Transverse colon (tissue), 4 donors: ENCODE measurements at regions not wholly inside any gene's neighbourhood (a gene's known extent, or its start where the extent isn't known, plus 50 kb on each side); places are given as distances from the start of the nearest gene placed in this dataset.

Experiments used
- DNase-seq: peaks from one replicate; pipeline ENCODE4 v3.0.0-alpha.2; 2019
- H3K27ac ChIP-seq, 4 donors: fragments of 200-600 bp; sonication (generic); 2 replicates each; pipeline ENCODE4 v1.5.1; 2016 to 2018; ENCODE audit warnings: inconsistent platforms in 4 of 4
- H3K27me3 ChIP-seq: fragments of 200-600 bp; sonication (generic); 2 replicates; pipeline ENCODE4 v1.5.1; 2017; ENCODE audit warnings: inconsistent platforms
- H3K36me3 ChIP-seq, 4 donors: fragments of 200-600 bp; sonication (generic); 2 replicates each; pipeline ENCODE4 v1.5.1; 2017 to 2019; ENCODE audit warnings: inconsistent platforms in 4 of 4
- H3K4me1 ChIP-seq, 4 donors: fragments of 200-600 bp; sonication (generic); 2 replicates each; pipeline ENCODE4 v1.5.1; 2017 to 2020; ENCODE audit warnings: inconsistent platforms in 4 of 4
- H3K4me3 ChIP-seq, 4 donors: fragments of 200-600 bp; sonication (generic); 1 replicate in 1 of 4; 2 replicates in 3 of 4; pipeline versions ENCODE4 v1.5.1 to v1.6.1; 2017 to 2019; ENCODE audit warnings: inconsistent platforms in 4 of 4
- H3K9me3 ChIP-seq, 2 donors: fragments of 200-600 bp; sonication (generic); 2 replicates each; pipeline ENCODE4 v1.5.1; 2017 to 2019; ENCODE audit warnings: inconsistent platforms in 2 of 2
- CTCF ChIP-seq, 5 experiments: fragments of 200-600 bp in 3 of 5; fragments of 450-650 bp in 2 of 5; sonication (generic) in 3 of 5; IDR thresholded peaks; 1 replicate in 2 of 5; 2 replicates in 3 of 5; pipeline ENCODE4 v1.5.1; 2016 to 2017; ENCODE audit warnings: antibody characterized with exemption in 5 of 5, inconsistent platforms in 3 of 5, mild to moderate bottlenecking in 2 of 5, moderate library complexity in 1 of 5
- EP300 ChIP-seq: sonication (generic); formaldehyde crosslinking; IDR thresholded peaks from one replicate; pipeline ENCODE4 v1.6.1; 2017; ENCODE audit warnings: antibody characterized with exemption, low read depth
- POLR2A ChIP-seq: fragments of 450-650 bp; IDR thresholded peaks from one replicate; pipeline ENCODE4 v1.6.1; 2016; ENCODE audit warnings: antibody characterized with exemption, mild to moderate bottlenecking, moderate library complexity
- POLR2AphosphoS5 ChIP-seq, 3 donors: sonication (generic); formaldehyde crosslinking; IDR thresholded peaks; one replicate each; pipeline ENCODE4 v1.6.1; 2016; ENCODE audit warnings: antibody characterized with exemption in 3 of 3
- WGBS, 2 donors: methylation state at CpG; one replicate each; pipeline ENCODE4 v1.1.5; 2018; ENCODE audit warnings: low coverage in 1 of 2; 5-methylcytosine and 5-hydroxymethylcytosine counted together
- in situ Hi-C, 4 donors: fragments of 200-750 bp; cut with MboI; loops; one replicate each; pipeline versions ENCODE4 v1.15.0 to v1.15.1; 2017; ENCODE audit warnings: low sequenced_read_pairs in 3 of 4, low pct_ligation_motif_present in 1 of 4, low pct_unique_long_range_greater_than_20kb in 1 of 4
- intact Hi-C: fragments of 100-400 bp; cut with DNase I; formaldehyde crosslinking; loops from one replicate; pipeline ENCODE4 v1.15.1; 2023; ENCODE audit warnings: low total_unique reads

GRCh38 chr14:98240376-98240775 is 1031.6 kb downstream of the BCL11B start:
- H3K27me3 ChIP-seq: no peaks in the 10 kb centered on the region
- 76% methylated on average over 4 of the region's 4 CpGs; no CpG with 5 or more reads in 1 of the 2 donors for WGBS, 2 donors
- TF ChIP-seq POLR2AphosphoS5 (IDR thresholded peaks at IDR 0.05): no peak
- no peak for TF ChIP-seq EP300
- no peak for TF ChIP-seq CTCF (IDR thresholded peaks at IDR 0.05)
- TF ChIP-seq POLR2A: no peak
- H3K36me3 ChIP-seq: no peaks in the 10 kb centered on the region
- H3K27ac ChIP-seq: no peak overlapping the region
- no peak overlapping the region for H3K4me3 ChIP-seq
- peaks cover 0 to 11% (median 9%) of the 10 kb centered on the region in 4 donors for H3K4me1 ChIP-seq
- intact Hi-C loops: no loop called here
- in situ Hi-C loops: no loop called here
- DNase-seq: no peak
- H3K9me3 ChIP-seq: no peaks in the 10 kb centered on the region

- Histone ChIP-seq H3K27ac (no peak overlapping the region), H3K4me1 (peaks cover 0 to 14% (median 10%) of the 10 kb centered on the region in 4 donors), H3K4me3 (no peak overlapping the region), H3K9me3 (no peaks in the 10 kb centered on the region), H3K27me3 (no peaks in the 10 kb centered on the region), H3K36me3 (no peaks in the 10 kb centered on the region)
- TF ChIP-seq POLR2A (no peak), POLR2AphosphoS5 (IDR thresholded peaks at IDR 0.05) (no peak), EP300 (no peak), CTCF (IDR thresholded peaks at IDR 0.05) (no peak)
- intact Hi-C loops (no loop called here), in situ Hi-C loops (no loop called here)
- 45 to 64% methylated on average over 3 to 6 of the region's 6 CpGs for WGBS, 2 donors
- DNase-seq: no peak
Observed at GRCh38 chr14:98242903-98243302, 1029.1 kb downstream of the BCL11B start.

GRCh38 chr14:98243332-98243731 is 1028.7 kb downstream of the BCL11B start:
- H3K4me3 ChIP-seq: no peak overlapping the region
- TF ChIP-seq CTCF (IDR thresholded peaks at IDR 0.05) (no peak), POLR2AphosphoS5 (IDR thresholded peaks at IDR 0.05) (no peak), EP300 (no peak), POLR2A (no peak)
- H3K4me1 ChIP-seq: peaks cover 0 to 14% (median 10%) of the 10 kb centered on the region in 4 donors
- WGBS, 2 donors: 64 to 76% methylated on average over 2 to 4 of the region's 4 CpGs
- in situ Hi-C loops: no loop called here
- H3K27me3 ChIP-seq: no peaks in the 10 kb centered on the region
- no peak overlapping the region for H3K27ac ChIP-seq
- intact Hi-C loops: no loop called here
- DNase-seq: no peak
- no peaks in the 10 kb centered on the region for H3K9me3 ChIP-seq
- H3K36me3 ChIP-seq: no peaks in the 10 kb centered on the region

GRCh38 chr14:98244162-98244948 is 1027.6 kb downstream of the BCL11B start:
- no peak for TF ChIP-seq EP300
- TF ChIP-seq CTCF (IDR thresholded peaks at IDR 0.05): no peak
- H3K27me3 ChIP-seq: no peaks in the 10 kb centered on the region
- no peak overlapping the region for H3K27ac ChIP-seq
- in situ Hi-C loops: no loop called here
- intact Hi-C loops: no loop called here
- no peak overlapping the region for H3K4me3 ChIP-seq
- no peaks in the 10 kb centered on the region for H3K36me3 ChIP-seq
- H3K9me3 ChIP-seq: no peaks in the 10 kb centered on the region
- peaks cover 0 to 14% (median 10%) of the 10 kb centered on the region in 4 donors for H3K4me1 ChIP-seq
- WGBS, 2 donors: 40 to 47% methylated on average over 8 to 12 of the region's 12 CpGs
- peak; percentile 11 for DNase-seq
